ENCODE measurements at regions not wholly inside any gene's neighbourhood (a gene's known extent, or its start where the extent isn't known, plus 50 kb on each side); places are given as distances from the start of the nearest gene placed in this dataset.

DNA sequence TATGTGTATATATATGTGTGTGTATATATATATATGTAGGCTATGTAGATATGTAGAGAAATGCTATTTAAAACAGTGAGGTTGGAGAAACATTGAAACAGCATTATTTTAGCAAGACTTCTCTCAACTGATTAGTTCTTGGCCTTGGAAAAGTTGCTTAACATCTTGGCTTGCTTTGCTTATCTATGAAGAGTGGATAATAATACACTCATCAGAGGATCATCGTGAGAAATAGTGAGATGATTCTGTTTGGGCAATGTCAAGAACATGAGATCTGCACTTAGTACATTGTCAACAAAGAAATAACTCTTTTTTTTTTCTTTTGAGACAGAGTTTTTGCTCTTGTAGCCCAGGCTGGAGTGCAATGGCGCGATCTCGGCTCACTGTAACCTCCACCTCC is 128.3 kb downstream of the KLF5 start:
- H3K56ac ChIP-seq (ENCODE audit: extremely low read depth, insufficient read depth, low read length): no peak overlapping the region
- no peak for DNase-seq
- ATAC-seq (ENCODE audit: low read depth): no peak
- H3K9me3 ChIP-seq (ENCODE audit: control insufficient read depth, insufficient read depth, low read length): no peaks in the 10 kb centered on the region
- H4K20me1 ChIP-seq (ENCODE audit: insufficient read depth, low read length): no peaks in the 10 kb centered on the region
- H3K14ac ChIP-seq (replicated peaks; ENCODE audit: low read depth, low read length): no peak overlapping the region
- H3K4ac ChIP-seq (ENCODE audit: low read depth, low read length): no peak overlapping the region
- no peaks in the 10 kb centered on the region for H3K27me3 ChIP-seq (ENCODE audit: control insufficient read depth, insufficient read depth, low read length)
- H4K91ac ChIP-seq (ENCODE audit: insufficient read depth, low read depth, low read length): no peak overlapping the region
- H3K9me1 ChIP-seq (ENCODE audit: insufficient read depth, low read length): no peaks in the 10 kb centered on the region
- no peak overlapping the region for H3K4me3 ChIP-seq (ENCODE audit: insufficient read depth, low read depth, low read length)
- H2BK120ac ChIP-seq (ENCODE audit: low read depth, low read length): no peak overlapping the region
- no peaks in the 10 kb centered on the region for H3K36me3 ChIP-seq (ENCODE audit: control insufficient read depth, insufficient read depth, low read length)
- POLR2A ChIA-PET (ENCODE audit: unreplicated experiment): no interaction called here
- H3K18ac ChIP-seq (ENCODE audit: low read depth, low read length): no peak overlapping the region
- dilution Hi-C loops (cut with HindIII; ENCODE audit: low sequenced_read_pairs, unreplicated experiment): no loop called here
- intact Hi-C loops (cut with micrococcal nuclease): no loop called here
- no peak overlapping the region for H2AFZ ChIP-seq (replicated peaks; ENCODE audit: low read length, poor library complexity)
- no peak overlapping the region for H2AK9ac ChIP-seq (replicated peaks; ENCODE audit: low read depth, low read length, poor library complexity)
- H2BK20ac ChIP-seq (ENCODE audit: low read depth, low read length): no peak overlapping the region
- no peak overlapping the region for H3K9ac ChIP-seq (ENCODE audit: low read depth, low read length)
- no peak overlapping the region for H2AK5ac ChIP-seq (ENCODE audit: low read depth, low read length)
- no peak overlapping the region for H3K4me2 ChIP-seq (ENCODE audit: low read depth, low read length)
- H3K23ac ChIP-seq (ENCODE audit: low read depth, low read length): no peak overlapping the region
- no peak overlapping the region for H3K27ac ChIP-seq (ENCODE audit: insufficient read depth, low read length)
- no peak overlapping the region for H4K8ac ChIP-seq (ENCODE audit: low read depth in 2 of 2, low read length in 2 of 2)
- no peak overlapping the region for H2BK15ac ChIP-seq (ENCODE audit: low read depth, low read length)
- in situ Hi-C loops (cut with MboI; ENCODE audit: low sequenced_read_pairs): no loop called here
- TF ChIP-seq, protein P1, sequence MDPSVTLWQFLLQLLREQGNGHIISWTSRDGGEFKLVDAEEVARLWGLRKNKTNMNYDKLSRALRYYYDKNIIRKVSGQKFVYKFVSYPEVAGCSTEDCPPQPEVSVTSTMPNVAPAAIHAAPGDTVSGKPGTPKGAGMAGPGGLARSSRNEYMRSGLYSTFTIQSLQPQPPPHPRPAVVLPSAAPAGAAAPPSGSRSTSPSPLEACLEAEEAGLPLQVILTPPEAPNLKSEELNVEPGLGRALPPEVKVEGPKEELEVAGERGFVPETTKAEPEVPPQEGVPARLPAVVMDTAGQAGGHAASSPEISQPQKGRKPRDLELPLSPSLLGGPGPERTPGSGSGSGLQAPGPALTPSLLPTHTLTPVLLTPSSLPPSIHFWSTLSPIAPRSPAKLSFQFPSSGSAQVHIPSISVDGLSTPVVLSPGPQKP (IDR thresholded peaks at IDR 0.05; ENCODE audit: borderline replicate concordance, low read depth, low read length): no peak
- TF ChIP-seq MAZ (IDR thresholded peaks at IDR 0.05; ENCODE audit: borderline replicate concordance, low read depth, low read length) (no peak), RCOR1 (IDR thresholded peaks at IDR 0.05; ENCODE audit: insufficient replicate concordance, low read length) (no peak), CHD1 (IDR thresholded peaks at IDR 0.05; ENCODE audit: low read depth, low read length) (no peak), USF2 (IDR thresholded peaks at IDR 0.05; ENCODE audit: low read depth, low read length) (no peak), NFE2L2 (IDR thresholded peaks at IDR 0.05; ENCODE audit: low read depth, low read length) (no peak), MXI1 (IDR thresholded peaks at IDR 0.05; ENCODE audit: borderline replicate concordance, low read depth, low read length) (no peak), RAD21 (IDR thresholded peaks at IDR 0.05; ENCODE audit: low read length) (no peak), POLR2A (IDR thresholded peaks at IDR 0.05; ENCODE audit: low read depth, low read length) (no peak)
- TF ChIP-seq, protein P2, sequence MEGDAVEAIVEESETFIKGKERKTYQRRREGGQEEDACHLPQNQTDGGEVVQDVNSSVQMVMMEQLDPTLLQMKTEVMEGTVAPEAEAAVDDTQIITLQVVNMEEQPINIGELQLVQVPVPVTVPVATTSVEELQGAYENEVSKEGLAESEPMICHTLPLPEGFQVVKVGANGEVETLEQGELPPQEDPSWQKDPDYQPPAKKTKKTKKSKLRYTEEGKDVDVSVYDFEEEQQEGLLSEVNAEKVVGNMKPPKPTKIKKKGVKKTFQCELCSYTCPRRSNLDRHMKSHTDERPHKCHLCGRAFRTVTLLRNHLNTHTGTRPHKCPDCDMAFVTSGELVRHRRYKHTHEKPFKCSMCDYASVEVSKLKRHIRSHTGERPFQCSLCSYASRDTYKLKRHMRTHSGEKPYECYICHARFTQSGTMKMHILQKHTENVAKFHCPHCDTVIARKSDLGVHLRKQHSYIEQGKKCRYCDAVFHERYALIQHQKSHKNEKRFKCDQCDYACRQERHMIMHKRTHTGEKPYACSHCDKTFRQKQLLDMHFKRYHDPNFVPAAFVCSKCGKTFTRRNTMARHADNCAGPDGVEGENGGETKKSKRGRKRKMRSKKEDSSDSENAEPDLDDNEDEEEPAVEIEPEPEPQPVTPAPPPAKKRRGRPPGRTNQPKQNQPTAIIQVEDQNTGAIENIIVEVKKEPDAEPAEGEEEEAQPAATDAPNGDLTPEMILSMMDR (conservative IDR thresholded peaks at IDR 0.05; ENCODE audit: low read depth, low read length): no peak
- no TSS peak for BruUV-seq (replicated peaks)
- H3K79me1 ChIP-seq (ENCODE audit: low read depth in 1 of 2, low read length in 2 of 2): no peaks in the 10 kb centered on the region
- no peak overlapping the region for H2BK5ac ChIP-seq (ENCODE audit: low read depth, low read length, poor library complexity, severe bottlenecking)
- peaks cover 2% of the 10 kb centered on the region; the same call in 1 of the 2 replicates for H3K4me1 ChIP-seq (ENCODE audit: control insufficient read depth, insufficient read depth, low read length)
- no peak overlapping the region for H4K5ac ChIP-seq (ENCODE audit: low read depth, low read length)
- WGBS, 2 experiments (ENCODE audit: extremely low coverage in 2 of 2, insufficient read length in 1 of 2): no CpG with 5 or more reads among the region's 4 CpGs
- CTCF ChIA-PET: no interaction called here
